DMS53 (cell line): ENCODE measurements at regions not wholly inside any gene's neighbourhood (a gene's known extent, or its start where the extent isn't known, plus 50 kb on each side); places are given as distances from the start of the nearest gene placed in this dataset.

ENCODE experiments used
- DNase-seq: peaks from one replicate; lab custom pipeline; 2025; lab: John Stamatoyannopoulos, UW

DNA sequence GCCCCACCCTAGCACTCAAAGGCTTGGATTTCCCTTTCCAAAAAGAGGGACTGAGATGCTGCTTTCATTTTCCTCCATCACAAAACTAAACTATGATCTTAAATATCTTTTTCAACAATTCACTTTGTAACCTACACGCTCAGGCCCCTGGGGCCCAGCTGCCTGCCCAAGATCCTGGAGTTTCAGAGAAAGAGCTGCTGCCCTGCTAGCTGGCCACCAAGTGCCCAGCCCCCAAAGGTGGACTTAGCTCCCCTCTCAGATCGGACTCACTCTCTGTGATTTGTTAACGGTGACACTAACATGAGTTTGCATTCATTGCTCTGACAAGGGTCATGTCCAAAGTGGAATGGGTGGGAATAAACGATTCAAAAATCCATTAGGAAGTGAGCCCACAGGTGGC lies 119.6 kb upstream of the SMAD3 start:
- no peak for DNase-seq

DNA sequence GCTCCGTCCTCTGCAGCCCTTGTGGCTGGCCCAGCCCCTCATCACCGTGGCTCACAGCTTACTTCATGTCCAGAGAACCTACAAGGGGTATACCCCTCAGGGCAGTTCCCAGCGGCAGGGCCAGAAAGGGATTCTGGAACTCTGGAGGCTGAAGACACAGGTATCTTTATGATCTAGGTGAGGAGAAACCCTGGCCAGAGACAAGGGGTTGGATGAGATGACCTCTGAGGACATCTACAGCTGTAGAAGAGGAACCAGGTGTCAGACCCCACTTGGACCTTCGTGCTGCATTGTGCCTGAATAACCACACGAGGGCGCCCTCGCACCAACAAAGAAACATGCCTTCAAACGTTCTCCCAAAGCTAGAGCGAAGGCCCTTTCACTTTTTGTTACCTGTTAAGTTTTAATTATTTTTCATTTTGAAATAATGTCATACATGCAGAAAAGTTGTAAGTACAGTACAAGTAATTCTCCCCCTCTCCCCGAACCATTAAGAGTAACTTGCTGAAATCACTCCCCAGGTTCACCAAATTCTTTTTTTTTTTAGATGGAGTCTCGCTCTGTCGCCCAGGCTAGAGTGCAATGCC lies 118.7 kb upstream of the SMAD3 start:
- peak; percentile 70 for DNase-seq

DNA sequence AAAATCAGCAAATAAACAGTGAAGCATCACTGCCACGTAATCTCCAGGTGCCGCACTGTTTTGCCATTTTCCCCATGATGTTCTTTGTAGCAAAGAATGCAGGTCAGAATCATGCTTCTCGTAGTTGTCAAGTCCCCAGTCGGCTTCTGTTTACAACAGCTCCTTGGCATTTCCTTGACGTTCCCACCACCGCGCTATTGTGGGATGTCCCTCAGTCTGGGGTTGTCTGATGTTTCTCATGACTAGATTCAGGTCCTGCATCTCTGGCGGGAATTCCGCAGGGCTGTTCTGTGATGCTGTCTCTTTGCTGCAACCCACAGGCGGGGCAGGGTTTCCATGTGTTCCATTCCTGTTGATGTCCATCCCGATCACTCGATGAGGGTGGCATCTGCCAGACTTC lies 117.9 kb upstream of the SMAD3 start:
- DNase-seq, result no peak

DNA sequence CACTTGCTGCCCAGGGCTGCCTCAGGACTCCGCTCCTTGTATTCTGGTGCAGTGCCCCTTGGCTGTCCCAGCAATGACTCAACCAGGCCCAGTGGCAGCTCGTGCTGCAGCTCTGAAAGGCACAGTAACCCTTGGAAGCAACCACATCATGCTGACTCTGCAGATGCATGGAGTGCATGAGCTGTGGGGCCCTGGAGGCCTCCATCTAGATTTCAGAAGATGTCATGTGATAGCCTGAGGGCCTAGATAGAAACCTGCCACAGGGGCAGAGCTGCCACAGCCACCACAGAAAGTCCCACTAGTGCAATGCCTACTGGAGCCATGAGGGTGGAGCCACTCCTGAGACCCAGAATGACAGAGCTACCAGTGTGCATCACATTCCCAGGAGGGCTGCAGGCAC lies 117.1 kb upstream of the SMAD3 start:
- no peak for DNase-seq

DNA sequence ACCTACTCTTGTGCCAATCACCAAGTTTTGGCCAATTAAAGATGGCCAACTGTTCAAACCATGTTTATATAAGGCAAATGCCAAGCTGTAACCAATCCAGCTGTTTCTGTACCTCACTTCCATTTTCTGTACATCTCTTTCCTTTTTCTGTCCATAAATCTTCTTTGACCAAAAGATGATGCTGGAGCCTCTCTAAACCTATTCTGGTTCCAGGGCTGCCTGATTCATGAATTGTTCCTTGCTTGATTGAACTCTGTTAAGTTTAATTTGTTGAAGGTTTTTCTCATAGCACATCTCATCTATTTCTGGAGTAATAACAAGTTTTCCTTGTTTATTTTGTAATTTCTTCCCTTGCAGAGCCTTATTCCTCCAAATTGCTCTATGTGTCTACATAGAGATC lies 115.3 kb upstream of the SMAD3 start:
- no peak for DNase-seq

DNA sequence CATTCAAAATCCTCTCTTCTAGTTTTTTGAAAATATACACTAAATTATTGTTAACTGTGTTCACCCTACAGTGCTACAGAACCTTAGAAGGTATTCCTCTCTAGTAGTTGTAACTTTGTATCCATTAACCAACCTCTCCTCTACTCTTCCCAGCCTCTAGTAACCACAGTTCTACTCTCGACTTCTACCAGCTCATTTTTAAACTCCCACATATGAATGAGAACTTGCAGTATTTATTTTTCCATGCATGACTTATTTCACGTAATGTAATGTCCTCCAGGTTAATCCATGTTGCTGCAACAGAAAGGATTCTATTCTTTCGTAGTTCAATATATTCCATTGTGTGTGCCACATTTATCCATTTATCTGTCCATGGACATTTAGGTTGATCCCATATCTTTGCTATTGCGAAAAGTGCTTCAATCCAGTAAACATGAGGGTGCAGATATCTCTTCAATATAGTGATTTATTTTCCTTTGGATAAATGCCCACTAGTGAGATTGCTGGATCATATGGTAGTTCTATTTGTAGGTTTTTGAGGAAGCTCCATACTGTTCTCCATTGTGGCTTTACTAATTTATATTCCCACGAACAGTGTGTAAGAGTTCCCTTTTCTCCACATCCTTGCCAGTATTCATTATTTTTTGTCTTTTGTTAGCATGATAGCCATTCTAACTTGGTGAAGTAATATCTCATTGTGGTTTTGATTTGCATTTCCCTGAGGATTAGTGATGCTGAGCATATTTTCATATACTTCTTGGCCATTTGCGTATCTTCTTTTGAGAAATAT lies 113.7 kb upstream of the SMAD3 start:
- peak; percentile 3 for DNase-seq

DNA sequence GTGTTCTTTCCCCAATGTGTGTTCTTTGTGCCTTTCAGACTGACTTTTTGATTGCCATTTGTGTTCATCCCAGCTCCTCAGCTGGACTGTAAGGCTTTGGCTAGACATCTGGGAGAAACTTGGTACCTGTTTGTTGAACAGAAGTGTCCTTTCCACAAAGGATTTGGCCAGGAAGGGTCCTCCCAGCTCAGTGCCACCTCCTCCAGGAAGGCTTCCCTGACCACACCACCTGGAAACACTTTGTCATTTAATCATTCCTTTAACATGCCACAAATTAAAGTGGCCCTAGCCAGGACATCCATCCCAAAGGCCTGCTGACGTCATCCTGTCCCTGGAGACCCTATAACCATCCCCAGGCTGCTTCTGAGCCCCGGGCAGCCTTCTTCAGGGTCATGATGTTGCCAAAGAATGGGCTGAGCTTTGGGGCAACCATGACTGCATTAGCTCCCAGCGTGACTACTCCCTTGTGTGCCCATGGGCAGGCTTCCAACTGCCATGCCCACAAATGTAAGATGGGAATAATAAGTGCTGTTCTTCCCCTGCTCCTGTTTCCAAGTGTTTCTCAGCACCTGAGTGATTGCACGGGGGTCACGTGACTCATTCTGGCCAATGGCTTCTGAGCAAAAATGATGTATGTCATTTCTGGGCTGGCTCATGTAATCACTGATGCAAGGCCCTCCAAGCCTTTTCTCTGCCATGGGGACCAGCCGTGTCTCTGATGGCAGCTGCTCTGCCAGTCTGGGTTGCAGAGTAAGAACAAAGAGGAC lies 112.5 kb upstream of the SMAD3 start:
- no peak for DNase-seq

DNA sequence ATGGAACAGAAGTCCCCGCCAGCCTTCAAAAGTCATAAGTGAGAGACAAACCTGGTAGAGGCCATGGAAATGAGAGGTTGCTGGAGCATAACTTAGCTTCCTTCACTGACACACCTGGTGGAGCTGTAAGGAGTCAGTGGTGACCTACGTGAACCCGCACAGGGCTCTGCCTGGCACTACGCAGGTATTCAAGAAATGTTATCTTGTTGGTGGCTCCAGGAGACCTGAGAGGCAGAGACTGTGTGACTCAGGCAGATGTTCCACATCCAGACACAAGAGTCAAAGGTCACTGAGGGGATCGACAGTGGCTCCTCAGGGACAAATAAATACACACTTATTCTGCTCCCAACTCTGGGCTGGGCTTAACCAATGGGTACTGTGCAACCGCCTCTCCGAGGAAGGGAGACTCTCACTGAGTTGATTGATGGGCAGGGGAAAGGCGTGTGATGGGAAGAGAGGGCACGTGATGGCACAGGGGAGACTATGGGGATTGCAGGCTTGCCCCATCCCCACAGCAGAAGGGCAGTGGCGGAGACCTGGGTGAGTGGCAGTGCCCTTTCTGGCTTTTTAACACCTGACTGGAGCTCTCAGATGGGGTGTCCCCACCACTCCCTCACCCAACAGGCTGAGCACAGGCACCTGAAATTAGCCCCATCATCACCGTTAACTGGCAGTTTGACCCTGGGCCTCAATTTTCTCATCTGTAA lies 111.7 kb upstream of the SMAD3 start:
- DNase-seq, result no peak

DNA sequence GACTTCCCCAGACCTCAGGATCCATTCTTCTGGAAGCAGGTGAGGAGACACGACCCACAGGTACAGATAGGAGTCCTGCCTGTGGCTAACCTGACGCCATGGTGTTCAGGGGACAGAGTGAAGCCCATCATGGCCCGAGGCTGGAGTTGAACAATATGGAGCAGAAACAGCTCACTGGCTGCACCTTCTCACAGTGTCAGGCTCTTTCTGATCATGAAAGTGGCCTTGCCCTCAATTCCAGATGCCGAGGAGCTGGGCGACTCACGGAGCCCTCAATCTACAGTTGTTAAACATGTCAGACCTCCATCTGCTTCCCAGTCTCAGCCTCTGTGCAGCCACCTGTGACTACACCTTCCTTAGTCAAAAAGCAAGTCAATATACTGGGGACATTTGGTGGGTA lies 110.8 kb upstream of the SMAD3 start:
- no peak for DNase-seq

DNA sequence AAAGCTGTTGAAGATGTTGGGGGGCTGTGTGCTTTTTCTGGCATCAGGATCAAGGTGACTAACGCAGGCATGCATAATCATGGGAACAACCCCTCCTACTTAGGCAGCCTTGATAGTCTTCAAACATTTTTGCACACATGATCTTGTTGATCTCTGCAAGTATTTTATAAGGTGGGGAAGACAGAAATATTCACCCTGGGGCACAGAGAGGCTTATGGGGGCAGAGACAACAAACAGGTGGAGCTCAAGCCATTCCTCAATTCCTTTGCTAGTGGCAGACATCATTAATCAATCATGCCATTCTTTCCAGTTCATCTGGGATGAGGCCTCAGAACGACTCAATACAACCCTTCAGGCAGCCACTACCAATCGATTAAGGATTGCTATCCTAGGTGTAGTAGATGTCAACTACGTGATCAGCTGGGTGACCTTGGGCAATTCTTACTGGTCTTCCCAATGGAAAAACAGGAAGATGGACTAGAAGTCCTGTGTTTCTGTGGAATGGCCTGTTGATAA lies 110.3 kb upstream of the SMAD3 start:
- no peak for DNase-seq

DNA sequence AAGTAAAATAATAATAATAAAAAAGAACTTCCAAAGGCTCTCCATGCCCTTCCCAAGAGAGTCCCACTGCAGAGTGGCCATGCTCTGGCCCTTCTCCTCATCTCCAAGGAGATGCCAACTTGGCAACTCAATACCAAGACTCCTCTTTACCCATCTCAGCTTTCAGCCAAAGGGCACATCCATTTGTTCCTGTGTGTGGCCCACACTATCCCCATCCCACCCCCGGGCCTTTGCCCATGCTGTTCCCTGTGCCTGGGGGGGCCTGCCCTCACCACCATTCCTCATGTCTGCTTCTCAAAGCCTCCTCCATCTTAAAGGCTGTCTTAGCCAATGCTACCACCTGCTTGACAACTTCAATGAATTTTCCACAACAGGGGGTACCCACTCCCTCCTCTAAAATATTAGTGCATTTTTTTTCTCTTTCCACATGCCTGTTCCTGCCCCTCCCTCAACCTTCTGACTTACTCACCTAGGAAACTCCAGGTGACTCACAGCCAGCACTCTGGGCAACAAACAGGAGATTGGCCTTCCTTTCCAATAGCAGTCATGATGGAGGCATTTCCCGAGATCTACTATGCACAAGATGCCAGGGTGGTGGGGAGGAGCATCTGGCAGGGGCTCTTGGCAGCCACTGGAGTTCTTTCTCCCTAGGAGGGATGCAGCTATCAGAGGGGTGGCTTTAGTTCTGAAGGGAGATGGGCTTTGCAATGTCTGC lies 109.4 kb upstream of the SMAD3 start:
- DNase-seq, result peak; percentile 13

DNA sequence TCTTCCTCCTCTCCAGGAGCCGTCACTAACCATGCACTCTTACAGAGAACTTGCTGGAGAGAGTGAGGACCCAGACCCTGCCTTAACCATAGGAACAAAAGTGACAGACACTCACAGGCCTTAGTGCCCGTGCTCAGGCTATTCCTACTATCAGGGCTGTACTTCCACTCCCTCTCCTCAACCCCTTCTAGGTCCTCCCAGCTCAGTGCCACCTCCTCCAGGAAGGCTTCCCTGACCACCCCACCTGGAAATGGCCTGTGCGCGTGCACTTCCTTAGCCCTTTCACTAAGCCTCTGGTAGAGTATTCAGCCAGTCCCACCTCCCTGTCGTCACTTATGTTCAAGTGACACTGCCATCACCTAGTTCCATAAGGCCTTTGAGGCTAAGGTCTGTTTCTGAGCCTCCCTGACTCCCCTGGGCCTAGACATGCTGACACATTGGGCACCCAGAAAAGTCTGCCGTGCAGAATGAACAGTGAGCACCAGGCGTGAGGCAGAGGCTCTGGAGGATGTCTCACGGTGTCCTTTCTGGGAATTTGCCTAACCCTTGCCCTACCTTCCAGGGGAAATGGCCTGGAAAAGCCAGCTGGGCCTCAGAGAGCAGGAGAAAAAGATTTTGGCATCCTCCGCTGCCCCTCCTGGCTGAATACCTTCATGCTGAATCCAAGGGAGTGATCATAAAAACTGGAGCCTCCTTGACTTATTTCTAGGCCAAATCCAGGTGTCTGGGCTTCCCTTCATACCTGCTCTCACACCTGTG lies 108.6 kb upstream of the SMAD3 start:
- DNase-seq, result no peak

GRCh38 chr15:66957431-66957720 lies 108.0 kb upstream of the SMAD3 start:
- no peak for DNase-seq

- no peak for DNase-seq
These were observed 106.3 kb upstream of the SMAD3 start for GRCh38 chr15:66959066-66959465.

DNA sequence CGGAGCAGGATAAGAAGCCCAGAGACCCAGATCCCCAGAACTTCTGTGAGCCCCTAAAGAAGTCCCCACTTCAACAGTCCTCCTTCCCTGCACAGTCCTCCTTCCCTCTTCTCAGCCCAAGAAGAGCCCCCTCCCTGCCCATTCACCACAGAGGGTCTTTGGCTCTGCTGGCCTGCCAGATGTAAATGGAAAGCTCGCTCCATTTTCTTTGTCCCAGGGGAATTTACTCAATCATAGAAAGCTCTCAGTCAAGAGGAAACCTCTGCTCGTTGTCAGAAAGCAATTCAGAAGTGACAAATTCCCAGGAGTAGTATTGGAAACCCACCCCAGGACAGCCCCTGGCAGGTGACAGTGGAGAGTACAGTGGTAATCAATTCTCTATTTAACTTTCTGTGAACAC lies 105.5 kb upstream of the SMAD3 start:
- DNase-seq, result no peak

GRCh38 chr15:66960519-66960918 lies 104.9 kb upstream of the SMAD3 start:
- no peak for DNase-seq

GRCh38 chr15:66961407-66961884 lies 104.0 kb upstream of the SMAD3 start:
- peak; percentile 23 for DNase-seq

DNA sequence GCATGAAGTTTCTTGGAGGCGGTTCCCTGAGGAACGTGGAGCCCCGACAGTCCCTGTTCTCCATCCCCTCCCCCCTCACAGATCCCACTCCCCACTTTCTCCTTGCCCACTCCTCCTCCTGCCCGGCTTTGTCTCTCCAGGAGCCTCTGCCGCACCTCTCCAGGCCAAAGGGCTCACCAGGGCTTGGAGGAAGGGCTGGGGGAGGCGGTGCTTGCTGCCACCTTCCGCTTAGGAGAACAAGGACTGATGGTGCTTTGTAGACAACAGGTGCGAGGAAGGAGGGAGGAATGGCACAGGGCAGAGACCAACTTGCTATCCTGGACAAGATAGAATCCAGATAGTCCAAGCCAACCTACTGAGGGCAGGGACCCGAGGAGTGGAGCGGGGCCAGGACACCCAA lies 103.5 kb upstream of the SMAD3 start:
- DNase-seq, result no peak

- DNase-seq, result no peak
These were observed 102.9 kb upstream of the SMAD3 start for GRCh38 chr15:66962522-66962921.

DNA sequence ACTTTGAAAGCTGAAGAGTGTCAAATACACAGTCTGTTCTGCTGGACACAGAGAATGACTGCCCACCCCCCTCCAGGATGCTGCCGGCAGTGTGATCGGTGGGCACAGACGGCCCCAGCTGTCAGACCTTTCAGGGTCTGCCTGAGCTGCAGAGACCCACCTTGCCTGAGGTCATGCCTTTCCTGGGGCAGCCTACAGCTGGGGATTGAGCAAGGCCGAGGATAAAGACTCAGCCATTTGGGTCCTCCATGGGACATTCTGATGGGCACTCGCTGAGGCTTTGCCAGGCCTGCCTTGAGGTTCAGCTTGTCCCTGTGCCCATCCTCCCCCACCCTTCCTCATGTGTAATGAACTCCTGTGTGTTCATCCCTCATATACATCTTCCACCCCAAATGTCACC lies 102.3 kb upstream of the SMAD3 start:
- DNase-seq, result no peak

GRCh38 chr15:66963710-66964109 lies 101.7 kb upstream of the SMAD3 start:
- no peak for DNase-seq
